HG03025 (cell line): ENCODE measurements at regions not wholly inside any gene's neighbourhood (a gene's known extent, or its start where the extent isn't known, plus 50 kb on each side); places are given as distances from the start of the nearest gene placed in this dataset.
"Not testable (repeated sequence)": the region's sequence is repeated elsewhere in the genome, so short reads cannot be mapped to it uniquely, and the experiment has no call there.

Source experiments
- ATAC-seq: cut with Tn5 transposase; IDR thresholded peaks from one replicate; pipeline ENCODE4 v1.9.1; 2021; ENCODE audit warnings: mild to moderate bottlenecking, moderate library complexity; ENCODE audit not compliant: unreplicated experiment, low FRiP score

DNA sequence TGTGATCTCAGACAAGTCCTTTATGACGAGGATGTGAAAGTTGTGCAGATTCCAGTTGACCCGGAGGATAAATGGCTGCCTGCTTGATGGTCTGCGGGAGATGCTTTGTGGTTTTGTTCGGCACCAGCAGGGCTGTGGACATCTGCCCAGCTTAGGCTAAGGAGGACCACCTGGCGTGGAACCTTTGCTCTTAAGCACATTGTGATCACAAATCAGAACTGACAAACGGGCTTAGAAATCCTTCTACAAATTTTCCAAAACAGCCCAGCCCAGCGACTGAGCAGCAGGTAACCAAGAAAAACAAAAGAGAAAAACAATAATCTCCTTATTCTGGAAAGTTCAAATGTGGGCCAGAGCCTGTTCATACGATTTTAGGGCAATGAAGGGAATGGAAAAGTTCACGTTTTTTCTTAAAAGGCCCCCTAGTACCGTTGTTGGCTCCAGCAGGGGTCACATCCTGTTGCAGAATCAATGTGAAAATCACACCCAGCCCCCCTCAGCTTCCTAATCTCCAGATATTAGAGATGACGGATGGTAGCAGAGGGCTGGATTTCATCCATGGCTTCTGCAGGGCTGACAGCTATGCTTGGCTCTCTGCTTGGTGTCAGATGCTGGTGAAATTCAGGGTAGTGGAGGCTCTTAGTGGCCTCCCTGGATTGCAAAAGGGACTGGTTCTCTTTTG is 81.1 kb upstream of the RFLNA start:
- ATAC-seq = no peak

DNA sequence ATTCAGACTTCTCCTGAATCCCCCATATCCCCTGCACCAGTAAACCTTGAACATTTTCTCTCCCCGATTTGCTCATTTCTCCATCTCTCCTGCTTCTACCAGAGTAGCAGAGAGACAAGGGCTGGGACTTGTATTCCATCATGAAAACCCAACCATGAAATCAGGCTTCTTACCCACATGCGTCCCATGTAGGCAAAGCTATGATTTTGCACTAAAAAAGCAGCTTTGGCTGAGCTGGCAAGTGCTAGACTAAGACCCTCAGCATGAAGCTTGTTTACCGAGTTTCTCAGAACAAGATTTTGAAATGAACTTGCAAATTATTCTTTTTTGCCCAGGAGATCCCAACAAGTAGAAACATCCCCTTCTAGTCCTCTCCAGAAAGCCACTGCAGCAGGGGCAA is 80.3 kb upstream of the RFLNA start:
- no peak for ATAC-seq

DNA sequence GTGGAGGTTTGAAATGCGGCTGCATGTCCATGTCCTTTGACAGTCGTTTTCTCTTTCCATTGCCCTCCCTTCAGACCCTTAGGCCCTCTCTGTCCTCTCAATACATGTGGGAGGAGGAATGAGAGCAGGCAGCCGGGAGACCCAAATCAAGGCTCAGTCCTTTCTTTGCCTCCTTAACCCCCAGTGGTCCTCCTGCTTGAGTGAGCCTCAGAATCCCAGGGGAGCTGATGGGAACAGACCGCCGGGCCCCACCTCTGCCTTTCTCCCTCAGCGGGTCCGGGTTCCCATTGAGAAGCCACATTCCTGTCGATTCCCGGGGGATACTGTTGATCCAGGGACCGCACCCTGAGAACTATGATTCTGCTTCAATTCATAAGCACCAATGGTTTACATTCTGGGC is 77.9 kb upstream of the RFLNA start:
- ATAC-seq = no peak

DNA sequence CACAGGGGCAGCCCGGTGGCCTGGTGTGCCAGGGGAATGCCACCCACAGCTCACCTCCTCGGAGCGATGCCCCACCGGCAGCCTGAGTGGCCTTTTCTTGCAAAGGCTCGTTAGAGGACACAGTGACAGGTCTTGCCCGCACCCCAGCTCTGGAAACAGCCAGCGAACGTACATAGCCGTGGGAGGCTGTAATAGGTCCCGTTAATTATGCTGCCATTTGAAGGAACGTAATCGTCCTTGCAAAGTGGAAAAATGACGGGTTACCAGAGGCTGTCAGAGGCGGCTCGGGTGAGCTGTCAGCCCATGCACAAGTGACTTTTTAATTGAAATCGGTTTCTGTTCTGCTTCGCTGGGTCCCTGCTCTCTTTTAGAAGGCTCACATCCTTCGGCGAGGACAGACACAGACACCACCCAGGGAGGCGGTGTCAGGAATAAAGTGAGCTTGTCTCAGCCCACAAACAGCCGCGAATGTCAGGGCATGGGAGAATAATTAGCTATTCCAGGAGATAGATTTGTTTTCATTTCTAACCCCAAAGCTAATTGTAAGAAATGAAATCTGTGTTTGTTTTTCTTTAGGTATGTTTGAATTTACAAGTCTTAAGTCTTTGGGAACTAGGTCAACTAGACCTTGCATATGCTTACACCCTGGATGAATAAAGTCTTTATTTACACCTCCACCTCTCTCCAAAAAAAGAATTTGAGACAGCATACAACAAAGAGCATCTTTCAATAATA is 77.2 kb upstream of the RFLNA start:
- ATAC-seq = no peak

DNA sequence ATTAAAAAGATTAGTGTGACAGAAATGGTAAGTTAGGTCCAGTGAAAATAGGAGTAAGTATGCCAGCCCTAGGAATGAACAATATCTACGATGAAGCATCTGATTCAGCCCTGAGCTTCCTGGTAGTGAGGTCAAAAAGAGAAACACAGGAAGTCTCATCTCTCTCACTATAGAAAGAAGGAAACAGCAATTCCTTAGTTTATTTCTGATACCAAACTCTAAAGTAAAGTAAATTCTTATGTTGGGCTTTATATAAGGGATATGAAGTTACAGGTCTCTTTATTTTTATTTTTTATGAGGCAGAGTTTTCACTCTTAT is 76.7 kb upstream of the RFLNA start:
- ATAC-seq = no peak

DNA sequence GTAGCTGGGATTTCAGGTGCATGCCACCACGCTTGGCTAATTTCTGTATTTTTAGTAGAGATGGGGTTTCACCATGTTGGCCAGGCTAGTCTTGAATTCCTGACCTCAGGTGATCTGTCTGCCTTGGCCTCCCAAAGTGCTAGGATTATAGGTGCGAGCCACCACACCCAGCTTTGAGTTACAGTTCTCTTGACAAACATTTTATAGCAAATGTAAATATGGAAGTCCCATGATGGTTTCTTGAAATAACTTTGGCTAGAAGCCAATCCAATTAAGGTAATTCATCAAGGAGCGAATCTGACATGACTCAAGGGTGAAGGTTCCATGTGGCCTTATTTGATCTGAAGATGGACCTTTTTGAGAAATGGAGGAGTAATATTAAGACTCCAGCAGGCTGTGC is 76.2 kb upstream of the RFLNA start:
- not testable (repeated sequence) for ATAC-seq

DNA sequence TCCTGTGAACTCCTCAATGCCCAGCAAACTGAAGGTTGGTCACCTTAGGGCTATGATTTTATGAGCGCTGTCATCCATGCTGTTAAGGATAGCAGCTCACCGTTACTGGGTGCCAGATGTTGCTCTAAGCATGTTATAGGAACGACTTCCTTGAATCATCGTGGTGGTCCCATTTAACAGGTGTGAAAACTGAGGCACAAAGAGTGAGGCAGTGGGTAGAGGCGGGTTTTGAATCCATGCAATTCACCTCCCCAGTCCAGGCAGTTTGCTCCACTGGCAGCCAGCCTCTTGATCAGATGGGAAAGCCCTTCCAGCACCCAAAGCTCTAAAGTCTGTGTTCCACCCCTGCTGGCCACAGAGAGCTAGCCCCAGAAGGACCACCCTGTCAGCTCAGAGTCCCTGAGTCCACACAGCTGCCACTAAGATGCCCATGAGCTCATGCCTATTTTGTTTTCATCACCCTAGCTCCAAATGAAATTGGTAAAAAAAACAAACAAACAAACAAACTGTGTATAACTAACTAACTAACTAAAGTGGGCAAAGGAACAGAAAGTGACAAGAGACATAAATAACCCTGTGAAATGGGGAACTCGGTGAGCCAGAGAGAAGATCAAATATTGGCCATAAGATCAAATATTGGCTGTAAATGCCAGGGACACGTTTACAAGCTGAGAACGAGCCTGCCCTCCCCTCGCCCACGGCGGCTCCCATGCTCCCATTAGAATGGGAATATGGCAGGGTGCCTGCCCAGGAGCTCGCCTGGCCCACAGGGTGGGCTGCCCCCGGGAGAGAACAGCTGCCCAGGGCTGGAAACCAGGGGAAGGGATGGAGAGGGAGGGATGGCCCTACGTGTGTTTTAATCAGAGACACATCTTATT is 72.3 kb upstream of the RFLNA start:
- ATAC-seq = no peak

DNA sequence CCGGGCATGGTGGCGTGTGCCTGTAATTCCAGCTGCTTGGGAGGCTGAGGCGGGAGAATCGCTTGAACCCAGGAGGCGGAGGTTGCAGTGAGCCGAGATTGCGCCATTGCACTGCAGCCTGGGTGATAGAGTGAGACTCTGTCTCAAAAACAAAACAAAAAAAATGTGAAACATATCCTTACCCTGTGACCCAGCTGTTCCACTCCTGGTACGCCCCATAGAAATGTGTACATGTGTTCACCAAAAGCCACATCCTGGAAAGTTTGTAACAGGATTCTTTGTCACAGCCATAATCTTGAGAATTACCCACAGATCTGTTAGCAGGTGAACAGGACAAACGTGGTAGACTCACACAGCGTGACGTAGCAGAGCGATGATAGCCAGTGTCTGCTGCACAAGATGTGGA is 71.2 kb upstream of the RFLNA start:
- ATAC-seq = not testable (repeated sequence)

DNA sequence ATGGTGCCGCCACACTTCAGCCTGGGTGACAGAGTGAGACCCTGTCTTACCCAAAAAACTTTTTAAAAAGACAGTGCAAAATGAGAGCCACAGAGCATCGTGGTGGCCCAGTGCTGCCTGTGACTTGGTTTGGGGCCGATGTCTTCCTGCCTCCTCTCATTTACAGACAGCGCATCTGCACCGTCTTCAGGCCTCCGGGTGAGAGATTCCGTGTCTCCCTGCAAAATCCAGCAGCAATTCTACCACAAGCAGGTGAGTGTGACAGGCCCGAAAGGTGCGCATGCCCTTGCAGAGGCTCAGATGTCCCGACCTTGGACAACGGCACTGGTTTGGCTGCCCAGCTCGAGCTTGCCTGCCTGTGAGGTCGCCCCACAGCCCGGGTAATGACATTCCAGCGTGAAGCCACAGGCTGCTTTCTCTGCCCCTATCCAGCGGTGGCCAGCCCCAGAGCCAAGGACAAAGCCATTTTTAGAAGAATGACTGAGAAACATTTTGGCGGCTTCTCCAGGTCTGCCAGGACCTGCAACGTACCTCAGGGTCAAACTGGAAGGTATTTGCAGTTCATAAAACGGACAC is 70.3 kb upstream of the RFLNA start:
- ATAC-seq = no peak

DNA sequence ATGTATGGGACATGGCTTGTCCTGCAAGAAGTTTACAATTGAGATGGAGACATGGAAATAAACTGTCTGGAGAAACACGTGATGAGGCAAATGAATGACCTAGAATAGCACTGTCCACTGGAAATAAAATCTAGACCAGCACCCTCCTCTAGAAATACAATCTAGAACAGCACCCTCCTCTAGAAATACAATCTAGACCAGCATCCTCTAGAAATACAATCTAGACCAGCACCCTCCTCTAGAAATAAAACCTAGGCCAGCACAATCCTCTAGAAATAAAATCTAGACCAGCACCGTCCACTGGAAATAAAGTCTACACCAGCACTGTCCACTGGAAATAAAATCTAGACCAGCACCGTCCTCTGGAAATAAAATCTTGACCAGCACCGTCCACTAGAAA is 69.2 kb upstream of the RFLNA start:
- ATAC-seq = no peak

DNA sequence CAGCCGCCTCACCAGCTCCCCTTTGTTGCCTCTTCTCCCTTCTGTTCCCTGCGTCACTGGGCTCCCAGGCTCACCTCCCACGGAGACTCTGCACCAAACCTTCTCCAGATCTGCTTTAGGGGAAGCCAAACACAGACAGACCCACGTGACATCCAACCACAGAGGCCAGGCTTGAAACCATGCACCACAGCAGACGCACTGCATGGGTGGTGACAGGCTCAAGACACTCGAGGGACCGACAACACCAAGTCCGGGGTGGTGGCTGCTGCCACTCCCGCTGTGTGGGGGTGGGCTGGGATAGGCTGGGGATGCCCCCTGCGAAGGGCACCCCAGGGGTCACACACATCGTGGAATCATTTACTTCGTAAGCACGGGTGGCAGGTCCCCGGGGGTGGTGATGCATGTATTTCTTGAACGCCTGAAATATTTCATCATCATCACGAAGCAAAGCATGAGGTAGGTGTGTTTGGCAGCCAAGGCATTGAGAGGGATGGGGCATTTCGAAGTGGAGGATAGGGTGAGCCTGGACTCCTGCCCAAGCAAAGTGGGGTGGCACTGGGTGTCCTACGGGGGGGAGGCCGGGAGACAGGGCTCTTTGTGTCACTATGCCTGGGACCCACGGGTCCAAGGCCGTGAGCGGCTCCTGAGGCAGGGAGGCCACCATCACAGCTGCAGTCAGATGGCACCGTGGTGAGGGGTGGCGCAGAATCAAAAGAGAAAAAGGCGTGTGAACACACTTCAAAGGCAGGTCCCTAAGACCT is 66.8 kb upstream of the RFLNA start:
- no peak for ATAC-seq

DNA sequence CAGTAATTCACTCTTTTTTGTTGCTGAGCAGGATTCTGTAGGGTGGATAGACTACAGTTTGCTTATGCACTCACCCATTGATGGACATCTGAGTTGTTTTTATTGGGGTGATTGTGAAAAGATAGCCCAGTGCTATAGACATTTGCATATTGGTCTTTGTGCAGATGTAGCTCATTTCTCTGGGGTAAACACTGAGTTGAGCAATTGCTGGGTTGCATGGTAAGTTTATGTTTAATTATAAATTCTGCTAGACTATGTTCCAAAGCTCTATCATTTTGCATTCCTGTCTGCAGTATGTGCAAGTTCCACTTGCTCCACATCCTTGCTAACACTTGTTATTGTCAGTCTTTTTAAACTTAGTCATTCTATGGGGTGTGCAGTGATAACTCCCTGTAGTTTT is 65.4 kb upstream of the RFLNA start:
- ATAC-seq = no peak

DNA sequence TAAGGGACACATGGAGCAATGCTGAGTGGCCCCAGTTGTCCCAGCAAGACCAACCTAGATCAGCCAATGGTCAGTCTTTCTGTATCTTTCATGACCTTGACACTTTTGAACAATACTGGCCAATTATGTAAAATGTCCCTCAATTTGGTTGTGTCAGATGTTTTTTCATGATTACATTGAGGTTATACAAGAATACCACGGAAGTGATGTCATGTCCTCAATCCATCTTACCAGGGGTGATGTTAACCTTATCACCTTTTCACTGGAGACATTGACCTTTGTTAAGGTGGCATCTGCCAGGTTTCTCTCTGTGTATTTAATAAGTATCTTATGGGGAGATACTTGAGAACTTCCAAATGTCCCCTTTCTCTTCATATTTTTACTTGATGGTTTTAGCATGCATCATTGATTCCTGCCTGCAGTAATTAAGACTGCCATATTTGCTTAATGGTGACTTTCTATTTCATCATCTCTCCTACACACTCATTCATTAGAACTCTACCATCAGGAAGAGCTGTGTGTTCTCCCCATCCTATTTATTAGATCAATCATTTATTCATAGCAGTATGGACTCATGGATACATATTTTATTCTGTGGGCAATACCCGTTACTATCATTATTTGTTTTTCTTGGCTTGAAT is 64.7 kb upstream of the RFLNA start:
- no peak for ATAC-seq

DNA sequence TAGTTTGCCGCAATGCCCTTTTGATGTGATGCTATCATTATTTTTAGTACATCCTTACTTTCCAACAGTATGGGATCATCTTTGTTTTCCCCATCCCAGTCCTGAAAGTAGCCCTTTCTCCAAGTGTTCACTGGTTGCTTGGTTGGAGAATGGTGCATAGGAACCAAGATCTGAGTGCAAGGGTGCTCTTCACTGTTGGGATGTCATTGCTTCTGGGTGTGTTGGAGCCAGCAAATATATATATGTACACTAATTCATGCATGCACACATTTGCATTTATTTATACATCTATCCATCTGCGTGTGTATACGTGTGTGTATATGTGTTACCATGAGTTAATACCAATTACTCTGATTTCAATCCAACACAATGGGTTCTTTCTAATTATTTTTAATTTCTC is 64.1 kb upstream of the RFLNA start:
- no peak for ATAC-seq

DNA sequence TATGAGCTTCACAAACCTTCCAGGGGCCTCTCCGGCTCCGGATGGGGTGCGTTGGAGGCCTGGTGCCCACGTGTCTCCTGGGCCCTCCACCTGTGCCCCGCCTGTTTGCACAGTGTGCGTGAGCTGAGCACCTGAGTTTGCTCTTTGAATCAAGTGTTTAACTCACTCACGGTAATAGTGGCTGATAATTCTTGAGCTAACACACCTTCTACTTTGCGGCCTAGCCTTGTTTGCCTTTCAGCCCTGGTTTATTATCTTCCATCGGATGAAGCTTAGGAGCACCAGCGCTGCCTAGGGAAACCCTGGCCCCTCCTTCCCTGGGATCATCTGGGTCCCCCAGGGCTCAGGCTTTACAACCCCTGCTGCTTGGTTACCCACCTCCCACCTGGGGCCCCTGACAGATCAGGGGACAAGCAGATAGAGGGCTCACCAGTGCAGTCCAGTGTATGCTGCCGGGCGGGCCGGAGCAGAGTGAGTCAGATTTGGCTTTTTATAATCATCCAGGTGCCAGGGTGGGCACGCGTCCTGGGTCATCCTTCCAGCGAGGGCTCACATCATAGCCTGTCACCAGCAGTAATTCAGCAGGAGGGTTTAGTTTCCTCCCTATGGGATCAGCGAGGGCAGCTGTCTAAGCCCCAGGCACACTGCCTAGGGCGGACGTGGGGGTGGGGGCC is 62.8 kb upstream of the RFLNA start:
- no peak for ATAC-seq

DNA sequence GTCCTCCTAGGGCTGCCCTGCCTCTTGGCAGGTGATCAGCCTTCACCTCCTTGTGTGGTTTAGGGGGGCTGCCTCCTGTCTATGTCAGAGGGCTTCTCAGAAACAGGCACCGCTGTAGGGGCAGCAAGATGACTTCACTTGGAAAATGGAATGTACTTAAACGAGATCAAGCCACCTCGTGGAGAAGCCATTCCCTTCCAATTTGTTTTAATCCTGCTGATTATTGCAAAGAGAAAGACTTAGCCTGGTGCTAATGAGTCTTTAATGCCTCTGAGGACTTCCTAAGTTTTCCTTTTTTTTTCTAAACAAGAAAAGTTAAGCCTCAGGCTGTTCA is 62.3 kb upstream of the RFLNA start:
- no peak for ATAC-seq

DNA sequence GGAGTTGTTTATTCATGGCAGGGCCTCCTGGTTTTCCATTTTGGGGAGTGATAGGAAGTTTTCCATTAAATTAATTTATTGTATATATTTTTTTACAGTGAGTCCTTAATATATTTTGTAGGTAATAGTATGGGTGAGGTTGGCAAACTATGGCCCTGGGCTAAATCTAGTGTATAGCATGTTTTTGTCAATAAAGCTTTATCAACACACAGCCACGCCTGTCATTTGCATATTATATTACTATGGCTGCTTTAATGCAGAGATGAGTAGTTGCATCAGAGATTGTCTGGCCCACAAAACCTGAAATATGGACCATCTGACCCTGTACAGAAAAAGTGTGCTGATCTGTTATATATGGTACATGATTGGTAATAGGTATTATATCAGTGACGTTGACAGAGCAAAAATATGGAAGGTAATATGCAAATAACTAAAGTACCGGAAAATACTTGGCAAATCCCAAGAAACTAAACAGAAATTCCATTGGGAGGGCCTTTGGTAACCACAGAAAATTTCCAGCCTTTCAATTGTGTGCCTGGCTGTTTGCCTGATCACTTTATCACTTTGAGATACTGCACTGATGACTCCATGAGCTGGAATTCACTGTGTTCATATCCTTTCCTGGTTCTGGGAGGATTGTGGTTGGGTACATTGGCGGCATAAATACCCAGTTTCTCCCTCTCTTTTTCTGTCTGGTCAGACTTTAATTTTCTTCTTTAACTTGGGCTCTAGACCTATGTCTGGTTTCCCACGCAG is 61.7 kb upstream of the RFLNA start:
- no peak for ATAC-seq

DNA sequence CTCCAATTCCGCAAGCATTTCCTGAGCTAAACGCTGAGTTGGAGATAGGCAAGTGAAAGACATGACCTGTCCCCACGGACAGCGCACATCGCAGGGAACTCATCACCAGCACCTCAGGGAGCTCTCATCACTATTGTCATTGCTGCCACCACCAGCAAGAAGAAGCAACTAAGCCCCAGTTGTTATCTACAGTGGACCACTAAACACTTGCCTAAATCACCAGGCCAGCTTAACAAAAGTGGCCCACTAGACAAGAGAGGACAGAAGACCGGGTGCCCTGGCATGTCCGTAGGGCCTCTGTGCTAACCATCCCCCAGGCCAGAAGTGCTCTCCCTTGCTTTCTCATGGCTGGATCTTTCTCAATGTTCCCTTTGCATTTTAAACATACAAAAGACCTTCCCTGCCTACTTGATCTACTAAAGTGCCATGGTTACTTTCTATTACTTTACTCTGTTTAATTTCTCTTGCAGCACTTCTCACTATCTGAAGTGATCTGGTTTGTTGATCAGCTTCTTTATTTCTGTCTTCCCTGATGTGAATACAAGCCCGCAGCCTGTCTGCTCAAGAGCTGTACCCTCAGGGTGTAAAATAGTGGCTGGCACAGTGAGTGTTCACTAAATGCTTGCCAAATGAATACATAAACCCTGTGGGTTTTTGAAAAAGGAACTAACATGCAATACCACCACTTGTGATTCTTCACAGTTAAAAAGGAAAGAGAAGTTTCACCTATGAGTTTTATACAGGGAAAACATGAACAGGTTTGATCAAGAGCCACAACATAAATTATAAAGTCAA is 60.9 kb upstream of the RFLNA start:
- ATAC-seq = no peak
